ENCODE measurements at regions not wholly inside any gene's neighbourhood (a gene's known extent, or its start where the extent isn't known, plus 50 kb on each side); places are given as distances from the start of the nearest gene placed in this dataset.

DNA sequence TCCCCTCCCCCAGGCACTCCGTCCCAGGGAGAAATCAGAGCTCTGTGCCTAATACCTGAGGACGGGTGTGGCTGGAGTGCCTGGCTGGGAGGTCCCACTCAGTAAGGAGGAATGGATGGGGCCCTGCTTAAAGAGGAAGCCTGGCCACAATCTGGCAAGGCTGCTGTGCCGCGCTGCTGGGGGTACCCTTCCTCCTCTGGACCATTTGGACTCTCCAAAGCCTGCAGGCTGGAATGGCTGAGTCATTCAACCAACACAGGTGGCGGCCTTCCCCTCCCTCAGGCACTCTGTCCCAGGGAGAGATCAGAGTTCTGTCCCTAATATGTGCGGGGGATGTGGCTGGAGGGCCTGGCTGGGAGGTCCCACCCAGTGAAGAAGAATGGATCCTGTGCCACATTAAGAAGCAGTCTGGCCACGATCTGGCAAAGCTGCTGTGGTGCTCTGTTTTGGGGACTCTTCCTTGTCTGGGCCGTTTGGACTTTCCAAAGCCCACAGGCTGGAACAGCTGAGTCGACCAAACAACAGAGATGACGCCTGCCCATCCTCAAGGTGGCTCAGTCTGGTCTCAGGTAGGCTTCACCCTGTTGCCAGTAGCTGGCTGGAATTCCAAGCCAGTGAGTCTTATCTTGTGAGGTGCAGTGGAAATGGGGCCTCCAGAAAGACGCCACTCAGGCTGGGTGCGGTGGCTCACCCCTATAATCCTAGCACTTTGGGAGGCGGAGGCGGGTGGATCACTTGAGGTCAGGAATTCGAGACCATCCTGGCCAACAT lies 127.3 kb upstream of the HUWE1 start:
- TF ChIP-seq, protein P1, sequence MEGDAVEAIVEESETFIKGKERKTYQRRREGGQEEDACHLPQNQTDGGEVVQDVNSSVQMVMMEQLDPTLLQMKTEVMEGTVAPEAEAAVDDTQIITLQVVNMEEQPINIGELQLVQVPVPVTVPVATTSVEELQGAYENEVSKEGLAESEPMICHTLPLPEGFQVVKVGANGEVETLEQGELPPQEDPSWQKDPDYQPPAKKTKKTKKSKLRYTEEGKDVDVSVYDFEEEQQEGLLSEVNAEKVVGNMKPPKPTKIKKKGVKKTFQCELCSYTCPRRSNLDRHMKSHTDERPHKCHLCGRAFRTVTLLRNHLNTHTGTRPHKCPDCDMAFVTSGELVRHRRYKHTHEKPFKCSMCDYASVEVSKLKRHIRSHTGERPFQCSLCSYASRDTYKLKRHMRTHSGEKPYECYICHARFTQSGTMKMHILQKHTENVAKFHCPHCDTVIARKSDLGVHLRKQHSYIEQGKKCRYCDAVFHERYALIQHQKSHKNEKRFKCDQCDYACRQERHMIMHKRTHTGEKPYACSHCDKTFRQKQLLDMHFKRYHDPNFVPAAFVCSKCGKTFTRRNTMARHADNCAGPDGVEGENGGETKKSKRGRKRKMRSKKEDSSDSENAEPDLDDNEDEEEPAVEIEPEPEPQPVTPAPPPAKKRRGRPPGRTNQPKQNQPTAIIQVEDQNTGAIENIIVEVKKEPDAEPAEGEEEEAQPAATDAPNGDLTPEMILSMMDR (IDR thresholded peaks at IDR 0.05), result no peak
- no peak for TF ChIP-seq POLR2A (IDR thresholded peaks at IDR 0.05)
- no peak overlapping the region for H3K27ac ChIP-seq
- 73 to 86% (median 80%) methylated on average over 10 to 15 of the region's 15 CpGs for WGBS, 4 donors
- H3K27me3 ChIP-seq, result peaks cover 0 to 11% (median 0%) of the 10 kb centered on the region in 9 donors
- ATAC-seq (no peak), DNase-seq (no peak)
- H3K4me1 ChIP-seq, result no peaks in the 10 kb centered on the region
- intact Hi-C loops (cut with DNase I), result no loop called here
- H3K4me3 ChIP-seq, result no peak overlapping the region
- H3K36me3 ChIP-seq, result no peaks in the 10 kb centered on the region
- H3K9me3 ChIP-seq, result no peaks in the 10 kb centered on the region

DNA sequence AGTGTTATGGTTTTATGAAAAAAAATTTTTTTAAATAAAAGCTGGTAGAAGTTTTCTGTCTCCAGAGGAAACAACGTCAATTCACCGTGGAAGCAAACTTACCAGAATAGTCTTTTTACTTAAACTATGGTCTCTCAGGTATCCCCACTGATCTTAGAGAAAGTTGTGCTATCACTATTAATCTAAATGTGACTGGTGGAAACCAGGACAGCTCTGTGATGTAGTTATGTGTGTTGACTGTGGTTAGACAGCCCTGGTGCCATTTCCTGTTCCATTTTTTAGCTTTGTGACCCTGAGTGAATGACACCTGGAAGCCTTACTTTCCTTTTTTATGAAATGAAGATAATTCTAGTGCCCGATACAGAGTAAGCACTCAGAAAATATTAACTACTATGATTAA lies 111.8 kb upstream of the HUWE1 start:
- Histone ChIP-seq H3K36me3 (no peaks in the 10 kb centered on the region), H3K4me1 (no peaks in the 10 kb centered on the region), H3K27ac (no peak overlapping the region), H3K27me3 (peaks cover 0 to 16% (median 0%) of the 10 kb centered on the region in 9 donors), H3K4me3 (no peak overlapping the region), H3K9me3 (peaks cover 0 to 2% (median 0%) of the 10 kb centered on the region in 12 donors)
- TF ChIP-seq, protein P1 (IDR thresholded peaks at IDR 0.05), result no peak
- no peak for TF ChIP-seq POLR2A (IDR thresholded peaks at IDR 0.05)
- WGBS, 4 donors, result 88 to 97% (median 95%) methylated on average over 3 of the region's 3 CpGs
- ATAC-seq (no peak), DNase-seq (no peak)
- intact Hi-C loops (cut with DNase I), result no loop called here

DNA sequence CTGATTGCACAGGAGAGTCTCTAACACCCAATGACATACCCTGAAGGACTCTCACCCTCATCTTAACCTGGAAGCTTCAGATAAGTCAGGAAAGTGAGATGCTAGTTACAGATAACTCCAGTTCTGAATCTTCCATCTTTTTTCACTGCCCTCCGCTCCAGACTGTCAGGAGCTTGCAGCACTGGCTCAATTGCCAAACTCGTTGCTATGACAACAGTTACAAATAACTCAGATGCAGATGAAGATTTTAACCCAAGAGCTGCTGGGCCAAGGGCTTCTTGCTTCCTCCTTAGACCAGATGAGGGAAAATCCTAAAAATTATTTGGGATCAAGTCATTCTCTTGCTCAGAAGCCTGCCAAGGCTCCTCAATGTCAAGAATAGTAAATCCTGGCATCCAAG lies 109.1 kb upstream of the HUWE1 start:
- TF ChIP-seq, protein P1 (IDR thresholded peaks at IDR 0.05), result no peak
- no peak for TF ChIP-seq POLR2A (IDR thresholded peaks at IDR 0.05)
- peaks cover 0 to 2% (median 0%) of the 10 kb centered on the region in 12 donors for H3K9me3 ChIP-seq
- H3K27ac ChIP-seq, result no peak overlapping the region
- WGBS, 4 donors, result 3 to 18% (median 13%) methylated on average over 2 of the region's 2 CpGs
- H3K36me3 ChIP-seq, result no peaks in the 10 kb centered on the region
- ATAC-seq (no peak), DNase-seq (no peak)
- no peaks in the 10 kb centered on the region for H3K4me1 ChIP-seq
- no peak overlapping the region for H3K4me3 ChIP-seq
- peaks cover 0 to 16% (median 0%) of the 10 kb centered on the region in 9 donors for H3K27me3 ChIP-seq
- intact Hi-C loops (cut with DNase I), result no loop called here

DNA sequence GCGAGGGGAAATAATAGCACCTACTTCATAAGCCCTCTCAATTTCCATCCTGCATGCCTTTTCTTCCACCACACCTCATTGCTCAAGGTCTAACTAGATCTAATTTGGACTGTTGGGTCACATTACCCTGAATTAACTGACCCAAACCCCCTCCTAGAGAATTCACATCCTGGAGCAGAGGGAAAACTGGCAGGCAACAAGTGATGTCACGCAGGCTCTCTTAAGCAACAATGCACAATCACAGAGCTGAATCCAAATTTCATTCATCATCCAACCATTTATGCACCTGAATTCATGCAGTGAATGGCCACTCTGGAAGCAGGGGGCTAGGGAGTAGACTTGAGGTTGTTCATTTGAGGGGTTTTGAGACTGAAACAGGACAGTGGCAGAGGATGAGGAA lies 107.7 kb upstream of the HUWE1 start:
- Histone ChIP-seq H3K27ac (no peak overlapping the region), H3K4me1 (no peaks in the 10 kb centered on the region), H3K27me3 (peaks cover 0 to 16% (median 0%) of the 10 kb centered on the region in 9 donors), H3K4me3 (no peak overlapping the region), H3K36me3 (no peaks in the 10 kb centered on the region), H3K9me3 (no peaks in the 10 kb centered on the region)
- 67 to 94% (median 90%) methylated on average over 2 of the region's 2 CpGs for WGBS, 4 donors
- TF ChIP-seq POLR2A (IDR thresholded peaks at IDR 0.05), result no peak
- TF ChIP-seq, protein P1 (IDR thresholded peaks at IDR 0.05), result no peak
- no peak for ATAC-seq
- intact Hi-C loops (cut with DNase I), result no loop called here
- no peak for DNase-seq
